PFSK-1 (cell line): ENCODE measurements at regions not wholly inside any gene's neighbourhood (a gene's known extent, or its start where the extent isn't known, plus 50 kb on each side); places are given as distances from the start of the nearest gene placed in this dataset.

Experiments used
- FOXP2 ChIP-seq: optimal IDR thresholded peaks from 2 replicates; pipeline ENCODE3; 2011; ENCODE audit warnings: borderline replicate concordance, control low read depth, inconsistent platforms; ENCODE audit not compliant: insufficient read depth; ENCODE audit errors: extremely low read length, extremely low read depth
- POLR2AphosphoS5 ChIP-seq: IDR thresholded peaks from 2 replicates; pipeline ENCODE4 v1.6.1; 2012; ENCODE audit warnings: low read depth, mild to moderate bottlenecking, control low read depth, low read length, moderate library complexity
- TAF1 ChIP-seq: IDR thresholded peaks from 2 replicates; pipeline ENCODE4 v1.6.1; 2012; ENCODE audit warnings: low read length, control low read depth, borderline replicate concordance; ENCODE audit not compliant: insufficient read depth
- TF ChIP-seq, protein P1 (sequence below), 2 experiments: IDR thresholded peaks; 2 replicates each; pipeline versions ENCODE4 v1.6.1 to v1.8.0; 2011 to 2012; ENCODE audit warnings: low read depth in 2 of 2, low read length in 2 of 2, control low read depth in 1 of 2, inconsistent platforms in 1 of 2, mild to moderate bottlenecking in 1 of 2, moderate library complexity in 1 of 2; ENCODE audit not compliant: insufficient read depth in 1 of 2

DNA sequence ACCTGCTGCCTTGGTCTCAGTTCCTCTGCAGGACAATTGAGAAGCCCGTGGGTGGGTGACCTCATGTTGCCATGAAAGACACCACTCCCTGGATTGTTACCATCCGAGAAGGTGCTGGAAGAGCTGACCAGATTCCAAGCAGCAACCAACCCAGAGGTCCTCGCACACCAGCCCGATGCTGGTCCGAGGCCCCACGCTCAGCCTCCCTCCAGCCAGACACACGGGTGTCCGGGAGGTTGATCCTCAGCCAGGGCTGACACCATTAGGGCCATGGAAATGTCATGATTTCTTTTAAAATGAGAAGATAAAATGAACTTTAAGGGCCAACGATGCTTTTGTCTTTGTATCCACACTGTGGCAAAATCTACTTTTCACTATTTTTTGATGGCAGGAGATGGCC, 242.3 kb downstream of the RBFOX3 start:
- TF ChIP-seq FOXP2 (no peak), POLR2AphosphoS5 (no peak), TAF1 (no peak)
- TF ChIP-seq, protein P1, sequence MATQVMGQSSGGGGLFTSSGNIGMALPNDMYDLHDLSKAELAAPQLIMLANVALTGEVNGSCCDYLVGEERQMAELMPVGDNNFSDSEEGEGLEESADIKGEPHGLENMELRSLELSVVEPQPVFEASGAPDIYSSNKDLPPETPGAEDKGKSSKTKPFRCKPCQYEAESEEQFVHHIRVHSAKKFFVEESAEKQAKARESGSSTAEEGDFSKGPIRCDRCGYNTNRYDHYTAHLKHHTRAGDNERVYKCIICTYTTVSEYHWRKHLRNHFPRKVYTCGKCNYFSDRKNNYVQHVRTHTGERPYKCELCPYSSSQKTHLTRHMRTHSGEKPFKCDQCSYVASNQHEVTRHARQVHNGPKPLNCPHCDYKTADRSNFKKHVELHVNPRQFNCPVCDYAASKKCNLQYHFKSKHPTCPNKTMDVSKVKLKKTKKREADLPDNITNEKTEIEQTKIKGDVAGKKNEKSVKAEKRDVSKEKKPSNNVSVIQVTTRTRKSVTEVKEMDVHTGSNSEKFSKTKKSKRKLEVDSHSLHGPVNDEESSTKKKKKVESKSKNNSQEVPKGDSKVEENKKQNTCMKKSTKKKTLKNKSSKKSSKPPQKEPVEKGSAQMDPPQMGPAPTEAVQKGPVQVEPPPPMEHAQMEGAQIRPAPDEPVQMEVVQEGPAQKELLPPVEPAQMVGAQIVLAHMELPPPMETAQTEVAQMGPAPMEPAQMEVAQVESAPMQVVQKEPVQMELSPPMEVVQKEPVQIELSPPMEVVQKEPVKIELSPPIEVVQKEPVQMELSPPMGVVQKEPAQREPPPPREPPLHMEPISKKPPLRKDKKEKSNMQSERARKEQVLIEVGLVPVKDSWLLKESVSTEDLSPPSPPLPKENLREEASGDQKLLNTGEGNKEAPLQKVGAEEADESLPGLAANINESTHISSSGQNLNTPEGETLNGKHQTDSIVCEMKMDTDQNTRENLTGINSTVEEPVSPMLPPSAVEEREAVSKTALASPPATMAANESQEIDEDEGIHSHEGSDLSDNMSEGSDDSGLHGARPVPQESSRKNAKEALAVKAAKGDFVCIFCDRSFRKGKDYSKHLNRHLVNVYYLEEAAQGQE (IDR thresholded peaks at IDR 0.05; ENCODE audit: insufficient read depth in 1 of 2, low read depth in 2 of 2, low read length in 2 of 2), result no peak
